ENCODE measurements at regions not wholly inside any gene's neighbourhood (a gene's known extent, or its start where the extent isn't known, plus 50 kb on each side); places are given as distances from the start of the nearest gene placed in this dataset.

DNA sequence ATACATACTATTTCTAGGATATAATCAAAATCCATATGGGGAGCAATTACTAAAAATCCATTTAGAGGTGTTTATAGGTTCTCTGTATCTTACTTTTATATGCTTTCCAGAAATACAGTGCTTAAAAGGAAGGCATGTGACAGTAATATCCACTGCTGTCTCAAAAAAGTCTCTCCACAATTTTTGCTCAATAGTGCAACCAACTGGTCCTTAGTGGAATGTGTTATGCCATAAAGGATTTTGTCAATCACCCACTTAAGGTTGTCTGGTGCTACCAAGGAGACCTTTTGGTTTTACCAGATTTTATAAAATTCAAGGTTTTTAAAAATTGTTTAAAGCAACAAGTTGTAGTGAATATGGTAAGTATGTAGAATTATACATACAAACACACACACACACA is 328.5 kb upstream of the DSEL start:
- in situ Hi-C loops (cut with HindIII; ENCODE audit: low pct_unique_long_range_greater_than_20kb, low sequenced_read_pairs), result no loop called here
- no peak for TF ChIP-seq JUND (IDR thresholded peaks at IDR 0.05; ENCODE audit: low read depth)
- no peak for DNase-seq (ENCODE audit: low read depth in 1 of 2, low spot score in 1 of 2)

DNA sequence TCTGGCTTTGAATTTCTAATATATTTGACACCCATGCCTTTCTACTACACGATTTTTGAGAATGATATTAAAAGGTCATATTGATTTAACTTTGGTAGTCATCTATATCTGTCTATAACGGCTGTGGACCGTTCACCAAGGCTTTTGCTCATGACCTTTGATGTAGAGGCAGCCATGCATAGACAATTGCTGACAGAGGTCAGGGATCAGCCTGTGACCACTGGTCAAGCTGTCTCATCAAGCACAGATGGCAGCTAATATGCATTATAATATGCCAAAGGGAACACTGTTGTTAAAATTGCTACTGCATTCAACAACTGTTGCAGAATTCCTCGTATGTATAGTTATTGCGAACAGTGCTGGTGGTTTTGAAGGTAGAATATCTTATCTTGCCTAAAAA is 323.9 kb upstream of the DSEL start:
- in situ Hi-C loops (cut with HindIII; ENCODE audit: low pct_unique_long_range_greater_than_20kb, low sequenced_read_pairs), result no loop called here
- DNase-seq (ENCODE audit: low read depth in 1 of 2, low spot score in 1 of 2), result no peak
- TF ChIP-seq JUND (IDR thresholded peaks at IDR 0.05; ENCODE audit: low read depth), result no peak

DNA sequence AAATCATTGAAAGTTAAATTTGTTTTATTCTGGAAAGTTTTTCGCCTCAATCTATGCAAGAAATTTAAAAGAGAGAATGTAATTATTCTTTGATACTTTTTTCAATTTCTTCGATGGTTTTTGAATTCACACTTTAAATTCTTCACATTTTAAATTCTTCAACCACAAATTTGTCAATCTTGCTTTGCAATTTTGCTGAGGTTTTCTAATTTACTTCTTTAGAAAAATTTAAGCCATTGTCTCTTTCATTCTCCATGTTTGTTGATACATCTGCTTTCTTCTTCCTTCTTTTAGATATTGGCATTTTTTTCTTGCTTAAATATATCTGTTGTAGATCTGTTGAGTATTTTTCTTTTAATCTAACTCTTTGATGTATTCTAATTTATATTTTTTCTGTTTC is 301.9 kb upstream of the DSEL start:
- no peak for TF ChIP-seq JUND (IDR thresholded peaks at IDR 0.05; ENCODE audit: low read depth)
- no peak for DNase-seq (ENCODE audit: low read depth in 1 of 2, low spot score in 1 of 2)
- in situ Hi-C loops (cut with HindIII; ENCODE audit: low pct_unique_long_range_greater_than_20kb, low sequenced_read_pairs), result no loop called here

DNA sequence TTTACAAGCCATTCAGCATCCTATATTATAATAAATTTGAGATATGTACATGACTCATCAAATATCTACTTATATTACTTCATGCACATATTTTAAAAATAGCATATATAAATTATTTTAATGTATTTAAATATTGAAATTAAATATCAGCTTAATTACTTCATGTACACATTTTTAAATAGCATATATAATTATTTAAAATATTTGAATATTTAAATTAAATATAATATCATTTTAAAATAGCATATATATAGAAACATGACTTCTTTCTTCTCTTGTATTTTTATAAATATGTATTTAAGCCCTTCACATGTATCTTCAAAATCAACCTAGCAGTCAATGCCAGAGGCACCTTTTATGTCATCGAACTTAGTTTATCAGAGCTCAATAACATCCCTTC is 298.8 kb upstream of the DSEL start:
- DNase-seq (ENCODE audit: low read depth in 1 of 2, low spot score in 1 of 2), result no peak
- in situ Hi-C loops (cut with HindIII; ENCODE audit: low pct_unique_long_range_greater_than_20kb, low sequenced_read_pairs), result no loop called here
- TF ChIP-seq JUND (IDR thresholded peaks at IDR 0.05; ENCODE audit: low read depth), result no peak

DNA sequence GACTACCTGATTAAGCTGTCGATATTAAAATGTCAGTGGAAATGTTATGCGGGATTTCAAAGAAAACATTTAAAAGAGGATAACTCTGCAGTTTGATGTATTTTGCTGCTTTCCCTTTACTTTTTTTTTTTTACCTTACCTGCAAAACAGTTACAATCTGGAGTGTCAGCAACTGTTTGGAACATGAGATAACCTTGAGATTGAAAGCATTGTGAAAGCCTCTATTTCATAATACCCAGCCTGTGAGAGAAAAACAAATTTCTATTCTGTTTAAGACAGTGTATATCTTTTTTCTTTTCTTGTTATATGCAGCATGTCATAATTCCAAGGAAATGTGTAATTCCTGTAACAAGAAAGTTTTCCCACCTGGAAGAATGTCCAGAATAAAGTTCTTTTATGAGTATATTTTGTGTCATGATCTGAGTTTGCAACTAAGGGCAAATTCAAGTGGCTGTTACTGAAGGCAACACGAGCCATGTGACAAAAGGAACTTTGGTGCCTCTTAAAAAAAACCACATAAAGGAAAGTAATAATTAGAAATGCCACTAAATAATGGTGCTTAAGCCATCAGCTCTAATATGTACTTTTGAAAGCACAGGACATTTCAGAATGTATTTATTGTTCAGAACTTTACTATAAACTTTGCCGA is 297.0 kb upstream of the DSEL start:
- DNase-seq (ENCODE audit: low read depth in 1 of 2, low spot score in 1 of 2), result no peak
- no peak for TF ChIP-seq JUND (IDR thresholded peaks at IDR 0.05; ENCODE audit: low read depth)
- in situ Hi-C loops (cut with HindIII; ENCODE audit: low pct_unique_long_range_greater_than_20kb, low sequenced_read_pairs), result no loop called here

DNA sequence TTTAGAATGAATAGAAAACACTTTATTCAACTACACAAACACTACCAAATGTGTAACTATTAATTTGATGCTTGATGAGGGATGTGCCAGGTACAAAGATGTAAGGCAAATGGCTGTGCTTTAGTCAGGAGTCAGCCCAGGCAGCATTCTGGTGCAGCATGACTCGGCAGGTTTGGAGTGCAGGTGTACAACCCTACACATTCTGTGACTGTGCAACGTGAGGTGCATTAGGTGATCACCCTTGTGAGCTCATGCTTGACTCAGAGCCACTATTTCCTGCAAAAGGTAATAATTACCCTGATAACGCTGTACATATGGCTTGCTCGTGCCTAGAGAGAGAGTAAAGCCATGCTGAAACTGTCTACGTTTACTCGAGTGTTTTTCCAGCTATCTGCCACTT is 288.7 kb upstream of the DSEL start:
- no peak for TF ChIP-seq JUND (IDR thresholded peaks at IDR 0.05; ENCODE audit: low read depth)
- in situ Hi-C loops (cut with HindIII; ENCODE audit: low pct_unique_long_range_greater_than_20kb, low sequenced_read_pairs), result no loop called here
- DNase-seq (ENCODE audit: low read depth in 1 of 2, low spot score in 1 of 2), result no peak

DNA sequence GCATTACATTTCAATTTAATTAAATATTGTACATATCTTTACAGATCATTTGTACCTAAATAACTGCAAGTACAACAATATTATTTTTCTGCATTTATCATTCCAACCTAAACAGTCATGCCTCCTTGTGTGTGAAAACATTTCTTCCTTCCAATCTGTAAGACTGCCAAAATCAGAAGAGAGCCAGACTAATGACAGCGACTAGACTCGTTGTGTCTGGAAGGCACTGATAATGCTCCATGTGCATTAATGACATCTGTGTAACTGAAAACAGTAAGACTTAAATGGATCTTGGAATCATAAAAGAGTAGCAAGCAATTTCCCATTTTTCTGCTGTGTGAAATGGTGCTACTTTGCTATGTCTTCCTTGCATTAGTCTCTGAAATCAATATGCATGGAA is 278.0 kb upstream of the DSEL start:
- in situ Hi-C loops (cut with HindIII; ENCODE audit: low pct_unique_long_range_greater_than_20kb, low sequenced_read_pairs), result no loop called here
- no peak for TF ChIP-seq JUND (IDR thresholded peaks at IDR 0.05; ENCODE audit: low read depth)
- DNase-seq (ENCODE audit: low read depth in 1 of 2, low spot score in 1 of 2), result no peak

DNA sequence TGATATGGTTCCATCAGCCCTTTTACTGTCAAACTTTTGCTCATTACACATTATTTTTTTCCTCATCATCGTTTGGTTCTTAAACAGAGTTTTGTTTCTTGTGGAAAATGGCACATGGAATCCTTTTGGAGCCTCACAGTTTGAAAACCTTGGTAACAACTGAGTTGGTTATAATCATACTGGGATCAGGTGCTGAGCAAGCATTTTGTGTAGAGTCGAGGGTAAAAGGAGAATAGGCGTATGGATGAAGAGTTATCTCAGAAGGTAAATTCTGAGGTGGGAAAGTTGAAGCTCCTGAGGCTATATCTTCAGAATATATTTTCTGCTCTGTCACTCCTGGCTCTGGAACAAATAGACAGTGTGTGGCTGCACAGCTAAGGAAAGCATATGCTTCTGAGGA is 274.0 kb upstream of the DSEL start:
- TF ChIP-seq JUND (IDR thresholded peaks at IDR 0.05; ENCODE audit: low read depth), result no peak
- DNase-seq (ENCODE audit: low read depth in 1 of 2, low spot score in 1 of 2), result no peak
- in situ Hi-C loops (cut with HindIII; ENCODE audit: low pct_unique_long_range_greater_than_20kb, low sequenced_read_pairs), result no loop called here

DNA sequence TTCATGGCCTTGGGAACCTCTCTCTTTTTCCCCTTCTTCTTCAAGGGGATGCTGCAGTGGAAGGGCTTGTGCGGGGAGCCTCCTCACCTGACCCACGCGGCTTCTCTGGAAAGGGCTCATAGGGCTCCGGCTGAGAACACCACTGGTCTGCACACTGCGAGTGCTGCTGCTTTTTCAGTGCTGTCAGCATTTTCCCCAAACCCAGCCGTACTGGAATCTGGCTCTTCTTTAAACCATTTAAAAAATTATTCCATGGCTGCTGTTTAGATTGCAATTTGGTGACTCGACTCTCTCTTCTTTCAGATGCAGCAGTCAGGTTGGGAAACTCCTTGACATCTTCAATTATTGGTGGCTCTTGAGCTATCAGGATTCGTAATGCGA is 272.6 kb upstream of the DSEL start:
- in situ Hi-C loops (cut with HindIII; ENCODE audit: low pct_unique_long_range_greater_than_20kb, low sequenced_read_pairs), result no loop called here
- DNase-seq (ENCODE audit: low read depth in 1 of 2, low spot score in 1 of 2), result no peak
- TF ChIP-seq JUND (IDR thresholded peaks at IDR 0.05; ENCODE audit: low read depth), result no peak

DNA sequence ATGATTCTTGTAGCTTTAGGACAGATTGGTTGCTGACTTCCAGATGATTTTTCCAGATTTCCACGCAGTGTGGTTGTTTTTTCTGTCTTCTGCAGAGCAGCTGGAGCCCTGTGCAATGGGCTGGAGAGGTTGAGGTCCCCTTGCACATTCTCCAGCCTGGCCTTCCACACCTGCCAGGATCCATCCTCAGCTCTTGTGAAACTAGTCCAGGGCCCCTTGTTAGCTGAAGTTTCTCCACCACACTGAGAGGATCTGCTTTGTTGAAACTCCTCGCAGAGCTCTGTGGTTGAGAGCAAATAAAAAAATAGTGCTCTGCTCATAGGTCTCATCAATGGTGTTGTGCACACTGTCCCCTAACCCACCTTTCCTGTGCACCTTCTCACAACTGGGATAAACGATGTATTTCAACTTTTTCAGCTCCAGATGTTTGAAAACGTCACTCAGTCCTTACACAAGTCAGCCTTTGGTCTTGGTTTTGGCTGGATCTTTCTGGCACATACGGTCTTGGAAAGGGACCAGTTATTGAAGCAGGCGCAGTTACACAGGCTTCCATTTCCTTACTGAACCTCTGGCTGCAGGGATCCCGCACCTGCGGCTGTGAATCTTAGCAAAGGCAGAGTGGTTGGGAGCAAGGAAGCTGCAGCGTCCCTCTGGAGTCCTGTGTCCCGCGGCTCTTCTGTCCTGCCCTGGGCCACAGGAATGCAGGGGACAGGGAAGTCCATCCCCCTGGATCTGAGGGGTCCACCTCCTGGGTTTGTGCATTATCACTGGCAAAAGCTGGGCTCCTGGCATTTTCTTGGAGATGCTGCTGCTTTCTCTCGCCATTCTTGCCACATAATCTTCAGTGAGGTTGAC is 272.0 kb upstream of the DSEL start:
- TF ChIP-seq JUND (IDR thresholded peaks at IDR 0.05; ENCODE audit: low read depth), result no peak
- no peak for DNase-seq (ENCODE audit: low read depth in 1 of 2, low spot score in 1 of 2)
- in situ Hi-C loops (cut with HindIII; ENCODE audit: low pct_unique_long_range_greater_than_20kb, low sequenced_read_pairs), result no loop called here

DNA sequence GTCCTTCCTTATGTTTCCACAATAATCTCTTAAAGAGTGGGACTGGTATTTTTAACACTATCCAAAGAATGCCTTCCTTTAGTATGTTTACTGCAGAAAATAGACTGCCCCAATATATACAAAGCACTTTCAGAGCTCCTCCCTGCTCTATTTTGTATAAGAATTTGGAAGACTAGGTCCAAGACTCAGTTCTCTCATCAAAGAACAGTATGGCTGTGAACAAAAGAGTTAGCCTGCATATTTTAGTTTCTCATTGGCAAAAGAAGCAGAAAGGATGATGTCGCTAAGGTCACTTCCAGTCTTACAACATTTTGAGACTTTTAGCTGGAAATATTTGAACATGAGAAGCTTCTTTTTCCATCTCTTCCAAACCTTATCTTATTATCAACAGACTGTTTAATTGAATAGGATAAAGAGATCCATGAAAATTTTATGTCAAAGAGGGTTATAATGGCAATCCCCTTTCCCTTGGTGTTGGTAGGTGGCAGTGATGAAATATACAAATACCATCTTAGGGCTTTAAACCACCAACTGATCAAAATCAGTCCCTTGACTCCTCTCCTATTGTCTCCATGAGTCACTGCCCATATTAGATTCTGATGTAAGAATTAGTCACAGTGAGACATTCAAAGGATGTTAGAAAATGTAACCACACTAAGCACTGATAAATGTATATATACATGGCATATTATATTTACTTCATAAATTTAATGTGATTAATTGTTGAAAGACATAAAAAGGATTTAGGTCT is 266.9 kb upstream of the DSEL start:
- TF ChIP-seq JUND (IDR thresholded peaks at IDR 0.05; ENCODE audit: low read depth), result no peak
- in situ Hi-C loops (cut with HindIII; ENCODE audit: low pct_unique_long_range_greater_than_20kb, low sequenced_read_pairs), result no loop called here
- no peak for DNase-seq (ENCODE audit: low read depth in 1 of 2, low spot score in 1 of 2)

DNA sequence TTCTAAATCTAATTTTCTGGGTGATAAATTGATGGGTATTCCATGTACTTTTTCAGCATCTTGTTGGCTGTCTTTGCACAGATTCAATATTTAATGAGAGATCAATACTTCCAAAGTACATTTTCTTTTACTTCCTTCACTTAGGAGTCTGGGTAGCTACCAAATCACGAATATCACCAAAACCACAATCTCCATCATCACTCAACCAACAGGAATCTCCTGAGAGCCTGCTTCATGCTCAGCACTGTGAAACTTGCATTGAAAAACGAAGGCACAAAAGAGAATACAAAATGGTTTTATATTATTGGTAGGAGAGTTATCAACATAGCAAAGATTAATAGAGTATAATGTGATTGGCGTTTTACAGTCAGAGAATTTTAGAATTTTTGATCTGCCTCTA is 261.5 kb upstream of the DSEL start:
- in situ Hi-C loops (cut with HindIII; ENCODE audit: low pct_unique_long_range_greater_than_20kb, low sequenced_read_pairs), result no loop called here
- no peak for TF ChIP-seq JUND (IDR thresholded peaks at IDR 0.05; ENCODE audit: low read depth)
- DNase-seq (ENCODE audit: low read depth in 1 of 2, low spot score in 1 of 2), result no peak

DNA sequence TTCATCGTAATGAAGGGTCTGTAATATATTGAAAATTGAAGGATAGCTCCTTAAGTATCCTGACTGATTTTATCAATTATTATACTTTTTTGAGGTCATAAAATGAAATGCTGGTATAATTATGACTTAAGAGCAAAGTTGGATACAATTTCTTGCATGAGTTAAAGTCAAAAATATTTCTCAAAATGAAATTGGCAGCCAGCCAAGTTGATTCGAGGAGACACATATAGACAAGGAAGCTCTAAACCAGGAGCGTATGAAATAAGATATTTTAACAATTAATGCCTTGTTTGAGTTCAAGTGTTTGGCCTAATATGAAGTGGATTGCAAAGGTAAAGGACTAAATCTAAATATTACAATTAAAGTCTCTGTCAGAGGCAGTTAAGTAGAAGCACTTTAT is 260.4 kb upstream of the DSEL start:
- in situ Hi-C loops (cut with HindIII; ENCODE audit: low pct_unique_long_range_greater_than_20kb, low sequenced_read_pairs), result no loop called here
- no peak for DNase-seq (ENCODE audit: low read depth in 1 of 2, low spot score in 1 of 2)
- TF ChIP-seq JUND (IDR thresholded peaks at IDR 0.05; ENCODE audit: low read depth), result no peak
